Sigmoid colon (tissue), 4 donors: ENCODE measurements at regions not wholly inside any gene's neighbourhood (a gene's known extent, or its start where the extent isn't known, plus 50 kb on each side); places are given as distances from the start of the nearest gene placed in this dataset.

ENCODE experiments used
- CTCF ChIP-seq, 4 experiments: fragments of 450-650 bp in 3 of 4; fragments of 200-600 bp in 1 of 4; IDR thresholded peaks; one replicate each; pipeline ENCODE4 v1.5.1; 2016 to 2019; ENCODE audit warnings: antibody characterized with exemption in 4 of 4, mild to moderate bottlenecking in 3 of 4, moderate library complexity in 2 of 4
- EP300 ChIP-seq, 4 donors: sonication (generic); formaldehyde crosslinking; IDR thresholded peaks; one replicate each; pipeline ENCODE4 v1.6.1; 2017; ENCODE audit warnings: antibody characterized with exemption in 4 of 4
- POLR2A ChIP-seq, 2 donors: fragments of 450-650 bp; IDR thresholded peaks; one replicate each; pipeline ENCODE4 v1.6.1; 2016; ENCODE audit warnings: antibody characterized with exemption in 2 of 2, mild to moderate bottlenecking in 2 of 2, moderate library complexity in 2 of 2

- TF ChIP-seq CTCF (IDR thresholded peaks at IDR 0.05) (no peak), POLR2A (IDR thresholded peaks at IDR 0.05) (no peak), EP300 (IDR thresholded peaks at IDR 0.05) (no peak)
Measured at GRCh38 chr2:118642501-118642900, 204.9 kb downstream of the EN1 start.
